ENCODE measurements at regions not wholly inside any gene's neighbourhood (a gene's known extent, or its start where the extent isn't known, plus 50 kb on each side); places are given as distances from the start of the nearest gene placed in this dataset.
A peak's percentile ranks its signal among the peaks of the same experiment; 100 is the strongest.

DNA sequence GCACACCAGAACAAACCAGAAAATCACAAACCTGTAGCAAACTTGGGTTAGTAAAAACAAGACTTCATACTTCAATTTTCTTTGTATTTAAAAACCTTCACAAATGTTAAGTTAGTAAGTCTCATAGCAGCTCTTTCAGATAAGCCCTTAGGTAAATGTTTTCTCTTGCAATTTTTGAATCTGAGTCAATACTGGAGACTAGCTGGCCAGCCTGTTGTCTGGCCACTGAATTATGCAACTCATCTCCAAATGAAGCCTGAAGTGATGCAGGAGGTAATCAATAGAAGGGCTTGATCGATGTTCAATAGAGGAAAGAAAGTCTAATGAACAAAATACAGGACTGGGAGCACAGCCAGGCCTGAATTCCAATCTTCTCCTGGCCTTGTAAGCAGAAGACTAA is 465.2 kb downstream of the LRIG3 start:
- WGBS, 2 experiments (ENCODE audit: extremely low coverage in 2 of 2, insufficient read length in 1 of 2): no CpG with 5 or more reads among the region's 1 CpG
- H3K9ac ChIP-seq (ENCODE audit: low read depth, low read length): no peak overlapping the region
- DNase-seq: peak; percentile 52
- H3K4ac ChIP-seq (ENCODE audit: low read depth, low read length): no peak overlapping the region
- peaks cover 7% of the 10 kb centered on the region for H3K4me1 ChIP-seq (ENCODE audit: control insufficient read depth, insufficient read depth, low read length)
- H3K79me1 ChIP-seq (ENCODE audit: low read depth in 1 of 2, low read length in 2 of 2): no peaks in the 10 kb centered on the region
- no peak overlapping the region for H3K27ac ChIP-seq (ENCODE audit: insufficient read depth, low read length)
- H2BK5ac ChIP-seq (ENCODE audit: low read depth, low read length, poor library complexity, severe bottlenecking): no peak overlapping the region
- H2BK15ac ChIP-seq (ENCODE audit: low read depth, low read length): no peak overlapping the region
- POLR2A ChIA-PET (ENCODE audit: unreplicated experiment): no interaction called here
- no peak overlapping the region for H4K8ac ChIP-seq (ENCODE audit: low read depth in 2 of 2, low read length in 2 of 2)
- no peak overlapping the region for H3K14ac ChIP-seq (replicated peaks; ENCODE audit: low read depth, low read length)
- CTCF ChIA-PET: no interaction called here
- ATAC-seq (ENCODE audit: low read depth): peak; percentile 70
- H2AK9ac ChIP-seq (replicated peaks; ENCODE audit: low read depth, low read length, poor library complexity): no peak overlapping the region
- H3K56ac ChIP-seq (ENCODE audit: extremely low read depth, insufficient read depth, low read length): no peak overlapping the region
- H2BK120ac ChIP-seq (ENCODE audit: low read depth, low read length): 0 out of 2 replicates have a peak overlapping the region, but pooled peaks have one; percentile 43
- H3K27me3 ChIP-seq (ENCODE audit: control insufficient read depth, insufficient read depth, low read length): no peaks in the 10 kb centered on the region
- no peak overlapping the region for H2AFZ ChIP-seq (replicated peaks; ENCODE audit: low read length, poor library complexity)
- 0 out of 2 replicates have a peak overlapping the region, but pooled peaks have one; percentile 7 for H2AK5ac ChIP-seq (ENCODE audit: low read depth, low read length)
- H2BK20ac ChIP-seq (ENCODE audit: low read depth, low read length): peak overlapping the region; percentile 62; the same call in 1 of the 2 replicates
- H3K4me3 ChIP-seq (ENCODE audit: insufficient read depth, low read depth, low read length): no peak overlapping the region
- H3K18ac ChIP-seq (ENCODE audit: low read depth, low read length): no peak overlapping the region
- no peak overlapping the region for H3K4me2 ChIP-seq (ENCODE audit: low read depth, low read length)
- H3K9me3 ChIP-seq (ENCODE audit: control insufficient read depth, insufficient read depth, low read length): no peaks in the 10 kb centered on the region
- H3K23ac ChIP-seq (ENCODE audit: low read depth, low read length): no peak overlapping the region
- dilution Hi-C loops (cut with HindIII; ENCODE audit: low sequenced_read_pairs, unreplicated experiment) (no loop called here), in situ Hi-C loops (cut with MboI; ENCODE audit: low sequenced_read_pairs) (no loop called here), intact Hi-C loops (cut with micrococcal nuclease) (no loop called here)
- H3K9me1 ChIP-seq (ENCODE audit: insufficient read depth, low read length): peaks cover 7% of the 10 kb centered on the region; the same call in 1 of the 2 replicates
- no peak overlapping the region for H4K5ac ChIP-seq (ENCODE audit: low read depth, low read length)
- H3K36me3 ChIP-seq (ENCODE audit: control insufficient read depth, insufficient read depth, low read length): no peaks in the 10 kb centered on the region
- TF ChIP-seq SMC3 (IDR thresholded peaks at IDR 0.05; ENCODE audit: low read depth, low read length): no peak
- TF ChIP-seq MXI1 (IDR thresholded peaks at IDR 0.05; ENCODE audit: borderline replicate concordance, low read depth, low read length): no peak
- no peak for TF ChIP-seq RAD21 (IDR thresholded peaks at IDR 0.05; ENCODE audit: low read length)
- TF ChIP-seq FOS (IDR thresholded peaks at IDR 0.05; ENCODE audit: low read depth, low read length): 0 out of 2 replicates have a peak, but pooled peaks have one; percentile 3
- TF ChIP-seq RFX5 (IDR thresholded peaks at IDR 0.05; ENCODE audit: low read depth, low read length): no peak
- TF ChIP-seq CEBPB (IDR thresholded peaks at IDR 0.05; ENCODE audit: low read depth, low read length): peak; percentile 84
- TF ChIP-seq, protein P1, sequence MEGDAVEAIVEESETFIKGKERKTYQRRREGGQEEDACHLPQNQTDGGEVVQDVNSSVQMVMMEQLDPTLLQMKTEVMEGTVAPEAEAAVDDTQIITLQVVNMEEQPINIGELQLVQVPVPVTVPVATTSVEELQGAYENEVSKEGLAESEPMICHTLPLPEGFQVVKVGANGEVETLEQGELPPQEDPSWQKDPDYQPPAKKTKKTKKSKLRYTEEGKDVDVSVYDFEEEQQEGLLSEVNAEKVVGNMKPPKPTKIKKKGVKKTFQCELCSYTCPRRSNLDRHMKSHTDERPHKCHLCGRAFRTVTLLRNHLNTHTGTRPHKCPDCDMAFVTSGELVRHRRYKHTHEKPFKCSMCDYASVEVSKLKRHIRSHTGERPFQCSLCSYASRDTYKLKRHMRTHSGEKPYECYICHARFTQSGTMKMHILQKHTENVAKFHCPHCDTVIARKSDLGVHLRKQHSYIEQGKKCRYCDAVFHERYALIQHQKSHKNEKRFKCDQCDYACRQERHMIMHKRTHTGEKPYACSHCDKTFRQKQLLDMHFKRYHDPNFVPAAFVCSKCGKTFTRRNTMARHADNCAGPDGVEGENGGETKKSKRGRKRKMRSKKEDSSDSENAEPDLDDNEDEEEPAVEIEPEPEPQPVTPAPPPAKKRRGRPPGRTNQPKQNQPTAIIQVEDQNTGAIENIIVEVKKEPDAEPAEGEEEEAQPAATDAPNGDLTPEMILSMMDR (conservative IDR thresholded peaks at IDR 0.05; ENCODE audit: low read depth, low read length): no peak
- no peaks in the 10 kb centered on the region for H4K20me1 ChIP-seq (ENCODE audit: insufficient read depth, low read length)
- H4K91ac ChIP-seq (ENCODE audit: insufficient read depth, low read depth, low read length): no peak overlapping the region
- BruUV-seq (replicated peaks): no TSS peak
